ENCODE measurements at regions not wholly inside any gene's neighbourhood (a gene's known extent, or its start where the extent isn't known, plus 50 kb on each side); places are given as distances from the start of the nearest gene placed in this dataset.

GRCh38 chr13:32897296-32897695 lies 118.9 kb upstream of the KL start:
- DNase-seq = no peak
- Histone ChIP-seq H3K4me3 (no peak overlapping the region), H3K27me3 (no peaks in the 10 kb centered on the region), H3K4me1 (no peaks in the 10 kb centered on the region), H3K36me3 (no peaks in the 10 kb centered on the region), H3K27ac (no peak overlapping the region), H3K9me3 (no peaks in the 10 kb centered on the region)
- 89 to 100% methylated on average over 1 to 4 of the region's 4 CpGs for WGBS, 2 donors (ENCODE audit: low coverage in 1 of 2)
- no peak for TF ChIP-seq POLR2AphosphoS5 (IDR thresholded peaks at IDR 0.05)
- no peak for TF ChIP-seq EP300 (IDR thresholded peaks at IDR 0.05; ENCODE audit: low read depth)
- no peak for TF ChIP-seq POLR2A (IDR thresholded peaks at IDR 0.05)
- TF ChIP-seq CTCF (IDR thresholded peaks at IDR 0.05) = no peak
- in situ Hi-C loops (cut with MboI; ENCODE audit: low pct_ligation_motif_present in 1 of 4, low pct_unique_long_range_greater_than_20kb in 1 of 4, low sequenced_read_pairs in 3 of 4) (no loop called here), intact Hi-C loops (cut with DNase I; ENCODE audit: low total_unique reads) (no loop called here)

- Histone ChIP-seq H3K9me3 (no peaks in the 10 kb centered on the region), H3K4me1 (peaks cover 0 to 11% (median 0%) of the 10 kb centered on the region in 4 donors), H3K27ac (peak overlapping the region; percentile 21 to 44 (median 38)), H3K27me3 (no peaks in the 10 kb centered on the region), H3K4me3 (no peak overlapping the region), H3K36me3 (no peaks in the 10 kb centered on the region)
- no peak for DNase-seq
- intact Hi-C loops (cut with DNase I; ENCODE audit: low total_unique reads) = no loop called here
- in situ Hi-C loops (cut with MboI; ENCODE audit: low pct_ligation_motif_present in 1 of 4, low pct_unique_long_range_greater_than_20kb in 1 of 4, low sequenced_read_pairs in 3 of 4) = no loop called here
- 76% methylated on average over 3 of the region's 3 CpGs; no CpG with 5 or more reads in 1 of the 2 donors for WGBS, 2 donors (ENCODE audit: low coverage in 1 of 2)
- TF ChIP-seq CTCF (IDR thresholded peaks at IDR 0.05) = no peak
- TF ChIP-seq POLR2A (IDR thresholded peaks at IDR 0.05) = no peak
- TF ChIP-seq POLR2AphosphoS5 (IDR thresholded peaks at IDR 0.05) = no peak
- no peak for TF ChIP-seq EP300 (IDR thresholded peaks at IDR 0.05; ENCODE audit: low read depth)
Measured at GRCh38 chr13:32902029-32902780, 114.0 kb upstream of the KL start.

- WGBS, 2 donors (ENCODE audit: low coverage in 1 of 2) = 68 to 82% methylated on average over 5 to 8 of the region's 8 CpGs
- in situ Hi-C loops (cut with MboI; ENCODE audit: low pct_ligation_motif_present in 1 of 4, low pct_unique_long_range_greater_than_20kb in 1 of 4, low sequenced_read_pairs in 3 of 4) (no loop called here), intact Hi-C loops (cut with DNase I; ENCODE audit: low total_unique reads) (no loop called here)
- no peak overlapping the region for H3K4me3 ChIP-seq
- H3K27ac ChIP-seq = peak overlapping the region; percentile 21 to 44 (median 38)
- peaks cover 0 to 11% (median 0%) of the 10 kb centered on the region in 4 donors for H3K4me1 ChIP-seq
- no peak for TF ChIP-seq POLR2AphosphoS5 (IDR thresholded peaks at IDR 0.05)
- no peak for TF ChIP-seq POLR2A (IDR thresholded peaks at IDR 0.05)
- no peak for TF ChIP-seq CTCF (IDR thresholded peaks at IDR 0.05)
- no peak for TF ChIP-seq EP300 (IDR thresholded peaks at IDR 0.05; ENCODE audit: low read depth)
- H3K36me3 ChIP-seq = no peaks in the 10 kb centered on the region
- peak; percentile 34 for DNase-seq
- H3K9me3 ChIP-seq = no peaks in the 10 kb centered on the region
- H3K27me3 ChIP-seq = no peaks in the 10 kb centered on the region
Measured at GRCh38 chr13:32902874-32903273, 113.3 kb upstream of the KL start.

DNA sequence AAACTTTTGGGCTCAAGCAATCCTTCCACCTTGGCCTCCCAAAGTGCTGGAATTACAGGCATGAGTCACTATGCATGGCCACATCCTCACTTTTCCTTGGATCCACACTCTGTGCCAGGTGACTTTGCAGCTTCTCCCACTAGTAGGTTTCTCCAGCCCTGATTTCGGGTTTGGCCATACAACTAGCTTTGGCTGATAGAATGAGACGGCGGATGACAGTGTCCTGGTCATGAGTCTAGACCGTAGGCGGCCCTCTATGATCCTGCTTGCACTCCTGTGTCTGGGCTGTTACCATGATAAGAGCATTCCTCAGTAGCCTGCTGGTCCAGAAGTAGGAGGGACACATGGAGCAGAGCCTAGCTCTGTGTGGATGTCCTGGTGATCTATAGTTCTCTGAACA lies 112.5 kb upstream of the KL start:
- intact Hi-C loops (cut with DNase I; ENCODE audit: low total_unique reads) (no loop called here), in situ Hi-C loops (cut with MboI; ENCODE audit: low pct_ligation_motif_present in 1 of 4, low pct_unique_long_range_greater_than_20kb in 1 of 4, low sequenced_read_pairs in 3 of 4) (no loop called here)
- H3K36me3 ChIP-seq = no peaks in the 10 kb centered on the region
- WGBS, 2 donors (ENCODE audit: low coverage in 1 of 2) = 98% methylated on average over 5 of the region's 5 CpGs; no CpG with 5 or more reads in 1 of the 2 donors
- DNase-seq = no peak
- H3K27ac ChIP-seq = no peak overlapping the region
- H3K4me3 ChIP-seq = no peak overlapping the region
- no peaks in the 10 kb centered on the region for H3K27me3 ChIP-seq
- no peak for TF ChIP-seq POLR2A (IDR thresholded peaks at IDR 0.05)
- TF ChIP-seq POLR2AphosphoS5 (IDR thresholded peaks at IDR 0.05) = no peak
- TF ChIP-seq EP300 (IDR thresholded peaks at IDR 0.05; ENCODE audit: low read depth) = no peak
- no peak for TF ChIP-seq CTCF (IDR thresholded peaks at IDR 0.05)
- H3K9me3 ChIP-seq = no peaks in the 10 kb centered on the region
- peaks cover 0 to 11% (median 0%) of the 10 kb centered on the region in 4 donors for H3K4me1 ChIP-seq
